ENCODE measurements at regions not wholly inside any gene's neighbourhood (a gene's known extent, or its start where the extent isn't known, plus 50 kb on each side); places are given as distances from the start of the nearest gene placed in this dataset.

GRCh38 chr2:240203788-240204270 lies 63.4 kb upstream of the OTOS start:
- peaks cover 34 to 68% of the 10 kb centered on the region in 2 donors for H3K27me3 Mint-ChIP-seq
- no peaks in the 10 kb centered on the region for H3K9me3 Mint-ChIP-seq
- H3K36me3 Mint-ChIP-seq (ENCODE audit: insufficient read depth): no peaks in the 10 kb centered on the region
- ATAC-seq (replicated peaks) (no peak), DNase-seq (no peak)
- H3K27ac Mint-ChIP-seq: no peak overlapping the region
- peaks cover 4% of the 10 kb centered on the region in 2 donors for H3K4me1 Mint-ChIP-seq (ENCODE audit: low read depth in 2 of 2)
- H3K4me3 Mint-ChIP-seq: no peak overlapping the region

GRCh38 chr2:240204431-240205276 lies 64.2 kb upstream of the OTOS start:
- Mint-ChIP-seq H3K4me1 (ENCODE audit: low read depth in 2 of 2) (peaks cover 4% of the 10 kb centered on the region in 2 donors), H3K27ac (peak overlapping the region in 1 of 2 donors; percentile 35), H3K27me3 (peaks cover 34 to 66% of the 10 kb centered on the region in 2 donors), H3K4me3 (no peak overlapping the region), H3K9me3 (no peaks in the 10 kb centered on the region), H3K36me3 (ENCODE audit: insufficient read depth) (no peaks in the 10 kb centered on the region)
- DNase-seq (no peak), ATAC-seq (replicated peaks) (no peak)

GRCh38 chr2:240205348-240205747 lies 64.9 kb upstream of the OTOS start:
- Mint-ChIP-seq H3K4me3 (no peak overlapping the region), H3K27ac (no peak overlapping the region), H3K9me3 (no peaks in the 10 kb centered on the region), H3K4me1 (ENCODE audit: low read depth in 2 of 2) (peaks cover 4% of the 10 kb centered on the region in 2 donors), H3K36me3 (ENCODE audit: insufficient read depth) (no peaks in the 10 kb centered on the region), H3K27me3 (peaks cover 34 to 70% of the 10 kb centered on the region in 2 donors)
- DNase-seq: no peak
- no peak for ATAC-seq (replicated peaks)

- no peaks in the 10 kb centered on the region for H3K9me3 Mint-ChIP-seq
- H3K4me3 Mint-ChIP-seq: no peak overlapping the region
- H3K36me3 Mint-ChIP-seq (ENCODE audit: insufficient read depth): no peaks in the 10 kb centered on the region
- peaks cover 4% of the 10 kb centered on the region in 2 donors for H3K4me1 Mint-ChIP-seq (ENCODE audit: low read depth in 2 of 2)
- DNase-seq (no peak), ATAC-seq (replicated peaks) (no peak)
- H3K27ac Mint-ChIP-seq: no peak overlapping the region
- peaks cover 33 to 67% of the 10 kb centered on the region in 2 donors for H3K27me3 Mint-ChIP-seq
Observed at GRCh38 chr2:240205772-240206171, 65.3 kb upstream of the OTOS start.

GRCh38 chr2:240206630-240207029 lies 66.2 kb upstream of the OTOS start:
- ATAC-seq (replicated peaks) (no peak), DNase-seq (no peak)
- Mint-ChIP-seq H3K4me3 (no peak overlapping the region), H3K27ac (no peak overlapping the region), H3K9me3 (no peaks in the 10 kb centered on the region), H3K27me3 (peaks cover 26 to 59% of the 10 kb centered on the region in 2 donors), H3K4me1 (ENCODE audit: low read depth in 2 of 2) (no peaks in the 10 kb centered on the region), H3K36me3 (ENCODE audit: insufficient read depth) (no peaks in the 10 kb centered on the region)

- no peak for DNase-seq
- Mint-ChIP-seq H3K36me3 (ENCODE audit: insufficient read depth) (no peaks in the 10 kb centered on the region), H3K27ac (no peak overlapping the region), H3K27me3 (peaks cover 25 to 55% of the 10 kb centered on the region in 2 donors), H3K9me3 (no peaks in the 10 kb centered on the region), H3K4me1 (ENCODE audit: low read depth in 2 of 2) (no peaks in the 10 kb centered on the region), H3K4me3 (no peak overlapping the region)
- no peak for ATAC-seq (replicated peaks)
Observed at GRCh38 chr2:240207661-240208060, 67.2 kb upstream of the OTOS start.

GRCh38 chr2:240208096-240208495 lies 67.6 kb upstream of the OTOS start:
- DNase-seq: no peak
- H3K27ac Mint-ChIP-seq: no peak overlapping the region
- no peak overlapping the region for H3K4me3 Mint-ChIP-seq
- ATAC-seq (replicated peaks): no peak
- H3K9me3 Mint-ChIP-seq: no peaks in the 10 kb centered on the region
- H3K4me1 Mint-ChIP-seq (ENCODE audit: low read depth in 2 of 2): no peaks in the 10 kb centered on the region
- H3K36me3 Mint-ChIP-seq (ENCODE audit: insufficient read depth): no peaks in the 10 kb centered on the region
- H3K27me3 Mint-ChIP-seq: peaks cover 21 to 50% of the 10 kb centered on the region in 2 donors

- no peak overlapping the region for H3K4me3 Mint-ChIP-seq
- H3K9me3 Mint-ChIP-seq: no peaks in the 10 kb centered on the region
- peaks cover 14 to 50% of the 10 kb centered on the region in 2 donors for H3K27me3 Mint-ChIP-seq
- H3K27ac Mint-ChIP-seq: no peak overlapping the region
- H3K4me1 Mint-ChIP-seq (ENCODE audit: low read depth in 2 of 2): no peaks in the 10 kb centered on the region
- no peak for ATAC-seq (replicated peaks)
- no peak for DNase-seq
- H3K36me3 Mint-ChIP-seq (ENCODE audit: insufficient read depth): no peaks in the 10 kb centered on the region
Observed at GRCh38 chr2:240208631-240209211, 68.3 kb upstream of the OTOS start.

GRCh38 chr2:240209493-240209892 lies 69.0 kb upstream of the OTOS start:
- DNase-seq: no peak
- no peaks in the 10 kb centered on the region for H3K4me1 Mint-ChIP-seq (ENCODE audit: low read depth in 2 of 2)
- ATAC-seq (replicated peaks): no peak
- H3K4me3 Mint-ChIP-seq: no peak overlapping the region
- H3K27ac Mint-ChIP-seq: no peak overlapping the region
- peaks cover 7 to 50% of the 10 kb centered on the region in 2 donors for H3K27me3 Mint-ChIP-seq
- H3K9me3 Mint-ChIP-seq: no peaks in the 10 kb centered on the region
- H3K36me3 Mint-ChIP-seq (ENCODE audit: insufficient read depth): no peaks in the 10 kb centered on the region

- no peak for ATAC-seq (replicated peaks)
- no peaks in the 10 kb centered on the region for H3K36me3 Mint-ChIP-seq (ENCODE audit: insufficient read depth)
- no peak for DNase-seq
- no peak overlapping the region for H3K27ac Mint-ChIP-seq
- H3K27me3 Mint-ChIP-seq: peaks cover 0 to 41% of the 10 kb centered on the region in 2 donors
- no peaks in the 10 kb centered on the region for H3K9me3 Mint-ChIP-seq
- no peaks in the 10 kb centered on the region for H3K4me1 Mint-ChIP-seq (ENCODE audit: low read depth in 2 of 2)
- no peak overlapping the region for H3K4me3 Mint-ChIP-seq
Observed at GRCh38 chr2:240210198-240210965, 69.9 kb upstream of the OTOS start.

- Mint-ChIP-seq H3K27ac (no peak overlapping the region), H3K36me3 (ENCODE audit: insufficient read depth) (no peaks in the 10 kb centered on the region), H3K9me3 (no peaks in the 10 kb centered on the region), H3K27me3 (peaks cover 0 to 34% of the 10 kb centered on the region in 2 donors), H3K4me3 (no peak overlapping the region), H3K4me1 (ENCODE audit: low read depth in 2 of 2) (no peaks in the 10 kb centered on the region)
- ATAC-seq (replicated peaks) (no peak), DNase-seq (no peak)
Observed at GRCh38 chr2:240211096-240211495, 70.6 kb upstream of the OTOS start.

GRCh38 chr2:240211598-240212424 lies 71.4 kb upstream of the OTOS start:
- Mint-ChIP-seq H3K4me1 (ENCODE audit: low read depth in 2 of 2) (no peaks in the 10 kb centered on the region), H3K4me3 (no peak overlapping the region), H3K27ac (no peak overlapping the region), H3K36me3 (ENCODE audit: insufficient read depth) (no peaks in the 10 kb centered on the region), H3K27me3 (peaks cover 0 to 34% of the 10 kb centered on the region in 2 donors), H3K9me3 (no peaks in the 10 kb centered on the region)
- no peak for DNase-seq
- ATAC-seq (replicated peaks): no peak
